GM23338 (cell line): ENCODE measurements at regions not wholly inside any gene's neighbourhood (a gene's known extent, or its start where the extent isn't known, plus 50 kb on each side); places are given as distances from the start of the nearest gene placed in this dataset.

Experiments
- ATAC-seq: fragments of 200-7000 bp; cut with Tn5 transposase; 3 replicates; pipeline ENCODE4 v1.9.1; 2020
- DNase-seq: peaks from one replicate; pipeline ENCODE4 v3.0.0-alpha.2; 2015; ENCODE audit warnings: low spot score
- H2AFZ ChIP-seq: fragments of 200-600 bp; sonication (generic); 2 replicates; pipeline ENCODE4 v1.8.0; 2016; ENCODE audit warnings: antibody characterized with exemption, mild to moderate bottlenecking, moderate library complexity
- H3F3A ChIP-seq: fragments of 200-600 bp; sonication (generic); replicated peaks from 2 replicates; pipeline ENCODE4 v1.8.0; 2017; ENCODE audit warnings: antibody characterized with exemption, mixed run types, low read depth
- H3K27ac ChIP-seq: fragments of 200-600 bp; sonication (generic); 2 replicates; pipeline ENCODE4 v1.6.1; 2016; ENCODE audit warnings: low read depth
- H3K27me3 ChIP-seq: fragments of 200-600 bp; sonication (generic); 2 replicates; pipeline ENCODE4 v1.8.0; 2016; ENCODE audit warnings: mild to moderate bottlenecking, mixed run types, moderate library complexity; ENCODE audit not compliant: insufficient read depth
- H3K36me3 ChIP-seq: fragments of 200-600 bp; sonication (generic); 2 replicates; pipeline ENCODE4 v1.8.0; 2016; ENCODE audit warnings: mild to moderate bottlenecking; ENCODE audit not compliant: insufficient read depth
- H3K4me1 ChIP-seq: fragments of 200-600 bp; sonication (generic); 2 replicates; pipeline ENCODE4 v1.8.0; 2016; ENCODE audit warnings: mild to moderate bottlenecking, moderate library complexity; ENCODE audit not compliant: insufficient read depth
- H3K4me2 ChIP-seq: fragments of 200-600 bp; sonication (generic); 2 replicates; pipeline ENCODE4 v1.7.1; 2017; ENCODE audit warnings: mixed run types
- H3K4me3 ChIP-seq: fragments of 200-600 bp; sonication (generic); 2 replicates; pipeline ENCODE4 v1.6.1; 2016; ENCODE audit warnings: mixed run types
- H3K79me2 ChIP-seq: fragments of 200-600 bp; sonication (generic); replicated peaks from 2 replicates; pipeline ENCODE4 v1.8.0; 2017; ENCODE audit warnings: mild to moderate bottlenecking; ENCODE audit not compliant: insufficient read depth
- H3K9me2 ChIP-seq: fragments of 200-600 bp; sonication (generic); 2 replicates; pipeline ENCODE4 v1.8.0; 2017; ENCODE audit not compliant: insufficient read depth
- H4K20me1 ChIP-seq: fragments of 200-600 bp; sonication (generic); replicated peaks from 2 replicates; pipeline ENCODE4 v1.8.0; 2017; ENCODE audit warnings: mild to moderate bottlenecking; ENCODE audit not compliant: insufficient read depth
- H3K27ac Mint-ChIP-seq: 2 replicates; pipeline ENCODE4 v1.8.0; 2020; ENCODE audit warnings: inconsistent platforms, mild to moderate bottlenecking, moderate library complexity, mixed read lengths
- H3K27me3 Mint-ChIP-seq: 3 replicates; pipeline ENCODE4 v1.8.0; 2022; ENCODE audit warnings: low read depth, mild to moderate bottlenecking, moderate library complexity, mixed read lengths, inconsistent platforms; ENCODE audit not compliant: insufficient read depth, poor library complexity
- H3K36me3 Mint-ChIP-seq: 3 replicates; pipeline ENCODE4 v1.8.0; 2021; ENCODE audit warnings: low read depth, mild to moderate bottlenecking, inconsistent platforms, moderate library complexity, mixed read lengths
- H3K4me1 Mint-ChIP-seq: 3 replicates; pipeline ENCODE4 v1.8.0; 2020; ENCODE audit warnings: mild to moderate bottlenecking, inconsistent platforms, mixed read lengths
- H3K4me3 Mint-ChIP-seq: 3 replicates; pipeline ENCODE4 v1.8.0; 2021; ENCODE audit warnings: moderate library complexity, mild to moderate bottlenecking, inconsistent platforms, mixed read lengths
- H3K9me3 Mint-ChIP-seq: 3 replicates; pipeline ENCODE4 v1.8.0; 2020; ENCODE audit warnings: moderate library complexity, mild to moderate bottlenecking, inconsistent platforms, mixed read lengths
- CREB1 ChIP-seq: fragments of 250-450 bp; sonication (Bioruptor Pico); IDR thresholded peaks from 2 replicates; pipeline ENCODE4 v1.5.0; 2020; ENCODE audit warnings: low read depth, mild to moderate bottlenecking, moderate library complexity
- ETS1 ChIP-seq: IDR thresholded peaks from 2 replicates; pipeline ENCODE4 v1.6.1; 2016; ENCODE audit warnings: antibody characterized with exemption
- EZH2 ChIP-seq: fragments of 200-600 bp; sonication (generic); IDR thresholded peaks from one replicate; pipeline ENCODE4 v1.8.0; 2017; ENCODE audit warnings: antibody characterized with exemption, mild to moderate bottlenecking, low read depth; ENCODE audit not compliant: unreplicated experiment
- EZH2phosphoT487 ChIP-seq: fragments of 200-600 bp; sonication (generic); IDR thresholded peaks from one replicate; pipeline ENCODE4 v1.8.1; 2018; ENCODE audit warnings: antibody characterized with exemption; ENCODE audit not compliant: unreplicated experiment
- JUNB ChIP-seq: IDR thresholded peaks from one replicate; pipeline ENCODE4 v1.6.1; 2016; ENCODE audit warnings: antibody characterized with exemption; ENCODE audit not compliant: unreplicated experiment
- NANOG ChIP-seq: IDR thresholded peaks from 2 replicates; pipeline ENCODE4 v1.6.1; 2016; ENCODE audit warnings: antibody characterized with exemption, borderline replicate concordance
- POLR2AphosphoS5 ChIP-seq: IDR thresholded peaks from 2 replicates; pipeline ENCODE4 v1.6.1; 2016; ENCODE audit warnings: antibody characterized with exemption, low read depth
- REST ChIP-seq: IDR thresholded peaks from one replicate; pipeline ENCODE4 v1.6.1; 2018; ENCODE audit warnings: antibody characterized with exemption; ENCODE audit not compliant: unreplicated experiment
- STAT1 ChIP-seq: IDR thresholded peaks from one replicate; pipeline ENCODE4 v1.6.1; 2016; ENCODE audit warnings: antibody characterized with exemption; ENCODE audit not compliant: unreplicated experiment
- ZNF114 ChIP-seq: fragments of 250-450 bp; sonication (Bioruptor Pico); IDR thresholded peaks from 2 replicates; pipeline ENCODE4 v1.5.0; 2020; ENCODE audit warnings: mild to moderate bottlenecking, moderate library complexity
- ZNF331 ChIP-seq: fragments of 250-450 bp; sonication (Bioruptor Pico); IDR thresholded peaks from 2 replicates; pipeline ENCODE4 v1.5.0; 2020; ENCODE audit warnings: low read depth, mild to moderate bottlenecking, moderate library complexity
- TF ChIP-seq, protein P1 (sequence below): fragments of 250-450 bp; sonication (Bioruptor Pico); IDR thresholded peaks from 2 replicates; pipeline ENCODE4 v1.5.0; 2020; ENCODE audit warnings: mild to moderate bottlenecking, moderate library complexity
- TF ChIP-seq, protein P2 (sequence below), 2 experiments: fragments of 200-600 bp in 1 of 2; sonication (generic) in 1 of 2; conservative IDR thresholded peaks; 2 replicates each; pipeline versions ENCODE4 v1.5.1 to v1.6.1; 2016 to 2017; ENCODE audit warnings: antibody characterized with exemption in 2 of 2, low read depth in 2 of 2, mild to moderate bottlenecking in 2 of 2, moderate library complexity in 1 of 2

DNA sequence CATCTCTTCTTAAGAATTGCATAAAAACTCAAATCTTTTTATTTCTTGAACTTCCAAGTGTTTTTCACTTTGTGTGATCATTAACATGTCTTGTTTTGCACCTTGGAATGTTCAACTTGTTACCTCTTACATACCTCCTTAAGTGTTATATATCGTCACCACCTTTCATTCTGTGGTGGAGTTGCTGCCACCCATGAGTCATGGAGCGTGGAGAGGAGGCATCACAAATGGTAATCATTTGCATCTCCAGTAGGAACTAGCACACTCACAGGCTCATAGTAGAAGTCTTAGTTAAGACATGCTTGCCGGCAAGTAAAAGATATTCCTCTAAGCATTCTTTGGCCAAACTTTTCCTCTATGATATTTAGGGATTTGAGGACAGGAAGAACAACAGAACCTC lies 67.0 kb upstream of the VCX start:
- no peak for ATAC-seq
- H3K36me3 Mint-ChIP-seq, result no peaks in the 10 kb centered on the region
- TF ChIP-seq CREB1 (CRISPR knock-in tag), result no peak
- no peak for TF ChIP-seq STAT1
- TF ChIP-seq REST, result no peak
- TF ChIP-seq, protein P1, sequence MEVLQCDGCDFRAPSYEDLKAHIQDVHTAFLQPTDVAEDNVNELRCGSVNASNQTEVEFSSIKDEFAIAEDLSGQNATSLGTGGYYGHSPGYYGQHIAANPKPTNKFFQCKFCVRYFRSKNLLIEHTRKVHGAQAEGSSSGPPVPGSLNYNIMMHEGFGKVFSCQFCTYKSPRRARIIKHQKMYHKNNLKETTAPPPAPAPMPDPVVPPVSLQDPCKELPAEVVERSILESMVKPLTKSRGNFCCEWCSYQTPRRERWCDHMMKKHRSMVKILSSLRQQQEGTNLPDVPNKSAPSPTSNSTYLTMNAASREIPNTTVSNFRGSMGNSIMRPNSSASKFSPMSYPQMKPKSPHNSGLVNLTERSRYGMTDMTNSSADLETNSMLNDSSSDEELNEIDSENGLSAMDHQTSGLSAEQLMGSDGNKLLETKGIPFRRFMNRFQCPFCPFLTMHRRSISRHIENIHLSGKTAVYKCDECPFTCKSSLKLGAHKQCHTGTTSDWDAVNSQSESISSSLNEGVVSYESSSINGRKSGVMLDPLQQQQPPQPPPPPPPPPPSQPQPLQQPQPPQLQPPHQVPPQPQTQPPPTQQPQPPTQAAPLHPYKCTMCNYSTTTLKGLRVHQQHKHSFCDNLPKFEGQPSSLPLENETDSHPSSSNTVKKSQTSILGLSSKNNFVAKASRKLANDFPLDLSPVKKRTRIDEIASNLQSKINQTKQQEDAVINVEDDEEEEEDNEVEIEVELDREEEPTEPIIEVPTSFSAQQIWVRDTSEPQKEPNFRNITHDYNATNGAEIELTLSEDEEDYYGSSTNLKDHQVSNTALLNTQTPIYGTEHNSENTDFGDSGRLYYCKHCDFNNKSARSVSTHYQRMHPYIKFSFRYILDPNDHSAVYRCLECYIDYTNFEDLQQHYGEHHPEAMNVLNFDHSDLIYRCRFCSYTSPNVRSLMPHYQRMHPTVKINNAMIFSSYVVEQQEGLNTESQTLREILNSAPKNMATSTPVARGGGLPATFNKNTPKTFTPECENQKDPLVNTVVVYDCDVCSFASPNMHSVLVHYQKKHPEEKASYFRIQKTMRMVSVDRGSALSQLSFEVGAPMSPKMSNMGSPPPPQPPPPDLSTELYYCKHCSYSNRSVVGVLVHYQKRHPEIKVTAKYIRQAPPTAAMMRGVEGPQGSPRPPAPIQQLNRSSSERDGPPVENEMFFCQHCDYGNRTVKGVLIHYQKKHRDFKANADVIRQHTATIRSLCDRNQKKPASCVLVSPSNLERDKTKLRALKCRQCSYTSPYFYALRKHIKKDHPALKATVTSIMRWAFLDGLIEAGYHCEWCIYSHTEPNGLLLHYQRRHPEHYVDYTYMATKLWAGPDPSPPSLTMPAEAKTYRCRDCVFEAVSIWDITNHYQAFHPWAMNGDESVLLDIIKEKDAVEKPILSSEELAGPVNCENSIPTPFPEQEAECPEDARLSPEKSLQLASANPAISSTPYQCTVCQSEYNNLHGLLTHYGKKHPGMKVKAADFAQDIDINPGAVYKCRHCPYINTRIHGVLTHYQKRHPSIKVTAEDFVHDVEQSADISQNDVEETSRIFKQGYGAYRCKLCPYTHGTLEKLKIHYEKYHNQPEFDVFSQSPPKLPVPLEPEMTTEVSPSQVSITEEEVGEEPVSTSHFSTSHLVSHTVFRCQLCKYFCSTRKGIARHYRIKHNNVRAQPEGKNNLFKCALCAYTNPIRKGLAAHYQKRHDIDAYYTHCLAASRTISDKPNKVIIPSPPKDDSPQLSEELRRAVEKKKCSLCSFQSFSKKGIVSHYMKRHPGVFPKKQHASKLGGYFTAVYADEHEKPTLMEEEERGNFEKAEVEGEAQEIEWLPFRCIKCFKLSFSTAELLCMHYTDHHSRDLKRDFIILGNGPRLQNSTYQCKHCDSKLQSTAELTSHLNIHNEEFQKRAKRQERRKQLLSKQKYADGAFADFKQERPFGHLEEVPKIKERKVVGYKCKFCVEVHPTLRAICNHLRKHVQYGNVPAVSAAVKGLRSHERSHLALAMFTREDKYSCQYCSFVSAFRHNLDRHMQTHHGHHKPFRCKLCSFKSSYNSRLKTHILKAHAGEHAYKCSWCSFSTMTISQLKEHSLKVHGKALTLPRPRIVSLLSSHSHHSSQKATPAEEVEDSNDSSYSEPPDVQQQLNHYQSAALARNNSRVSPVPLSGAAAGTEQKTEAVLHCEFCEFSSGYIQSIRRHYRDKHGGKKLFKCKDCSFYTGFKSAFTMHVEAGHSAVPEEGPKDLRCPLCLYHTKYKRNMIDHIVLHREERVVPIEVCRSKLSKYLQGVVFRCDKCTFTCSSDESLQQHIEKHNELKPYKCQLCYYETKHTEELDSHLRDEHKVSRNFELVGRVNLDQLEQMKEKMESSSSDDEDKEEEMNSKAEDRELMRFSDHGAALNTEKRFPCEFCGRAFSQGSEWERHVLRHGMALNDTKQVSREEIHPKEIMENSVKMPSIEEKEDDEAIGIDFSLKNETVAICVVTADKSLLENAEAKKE (CRISPR knock-in tag), result no peak
- TF ChIP-seq ETS1, result no peak
- TF ChIP-seq EZH2, result no peak
- TF ChIP-seq, protein P2, sequence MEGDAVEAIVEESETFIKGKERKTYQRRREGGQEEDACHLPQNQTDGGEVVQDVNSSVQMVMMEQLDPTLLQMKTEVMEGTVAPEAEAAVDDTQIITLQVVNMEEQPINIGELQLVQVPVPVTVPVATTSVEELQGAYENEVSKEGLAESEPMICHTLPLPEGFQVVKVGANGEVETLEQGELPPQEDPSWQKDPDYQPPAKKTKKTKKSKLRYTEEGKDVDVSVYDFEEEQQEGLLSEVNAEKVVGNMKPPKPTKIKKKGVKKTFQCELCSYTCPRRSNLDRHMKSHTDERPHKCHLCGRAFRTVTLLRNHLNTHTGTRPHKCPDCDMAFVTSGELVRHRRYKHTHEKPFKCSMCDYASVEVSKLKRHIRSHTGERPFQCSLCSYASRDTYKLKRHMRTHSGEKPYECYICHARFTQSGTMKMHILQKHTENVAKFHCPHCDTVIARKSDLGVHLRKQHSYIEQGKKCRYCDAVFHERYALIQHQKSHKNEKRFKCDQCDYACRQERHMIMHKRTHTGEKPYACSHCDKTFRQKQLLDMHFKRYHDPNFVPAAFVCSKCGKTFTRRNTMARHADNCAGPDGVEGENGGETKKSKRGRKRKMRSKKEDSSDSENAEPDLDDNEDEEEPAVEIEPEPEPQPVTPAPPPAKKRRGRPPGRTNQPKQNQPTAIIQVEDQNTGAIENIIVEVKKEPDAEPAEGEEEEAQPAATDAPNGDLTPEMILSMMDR (conservative IDR thresholded peaks at IDR 0.05; ENCODE audit: low read depth in 2 of 2), result no peak
- TF ChIP-seq ZNF331, result no peak
- no peak for TF ChIP-seq EZH2phosphoT487
- TF ChIP-seq POLR2AphosphoS5, result no peak
- TF ChIP-seq ZNF114, result no peak
- no peak for TF ChIP-seq NANOG
- no peak for TF ChIP-seq JUNB

More for the DNA sequence above, 67.0 kb upstream of the VCX start:
- Histone ChIP-seq H3F3A (no peaks in the 10 kb centered on the region), H3K27ac (no peak overlapping the region), H3K4me3 (no peak overlapping the region), H3K9me2 (no peaks in the 10 kb centered on the region), H3K79me2 (no peaks in the 10 kb centered on the region), H3K4me2 (no peak overlapping the region), H3K4me1 (no peaks in the 10 kb centered on the region), H3K36me3 (no peaks in the 10 kb centered on the region), H2AFZ (no peak overlapping the region), H4K20me1 (no peaks in the 10 kb centered on the region), H3K27me3 (no peaks in the 10 kb centered on the region)
- Mint-ChIP-seq H3K4me1 (no peaks in the 10 kb centered on the region), H3K4me3 (no peak overlapping the region), H3K9me3 (no peaks in the 10 kb centered on the region), H3K27ac (no peak overlapping the region), H3K27me3 (no peaks in the 10 kb centered on the region)
- no peak for DNase-seq
